ENCODE measurements at regions not wholly inside any gene's neighbourhood (a gene's known extent, or its start where the extent isn't known, plus 50 kb on each side); places are given as distances from the start of the nearest gene placed in this dataset.

DNA sequence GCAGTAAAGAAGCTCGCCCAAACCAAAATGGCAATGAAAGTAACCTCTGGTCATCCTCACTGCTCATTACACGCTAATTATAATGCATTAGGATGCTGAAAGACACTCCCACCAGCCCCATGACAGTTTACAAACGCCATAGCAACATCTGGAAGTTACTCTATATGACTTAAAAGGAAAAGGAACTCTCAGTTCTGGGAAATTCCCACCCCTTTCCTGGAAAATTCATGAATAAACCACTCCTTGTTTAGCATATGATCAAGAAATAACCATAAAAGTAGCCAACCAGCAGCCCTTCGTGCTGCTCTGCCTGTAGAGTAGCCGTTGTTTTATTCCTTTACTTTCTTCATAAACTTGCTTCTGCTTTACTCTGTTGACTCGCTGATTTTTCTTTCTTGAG, 164.6 kb downstream of the SMAD6 start:
- dilution Hi-C loops (cut with MboI; ENCODE audit: extremely low pct_ligation_motif_present, low sequenced_read_pairs) = no loop called here
- Histone ChIP-seq H3K9ac (ENCODE audit: control insufficient read depth, extremely low read depth, insufficient read depth, low read length) (no peak overlapping the region), H4K20me1 (ENCODE audit: control insufficient read depth, extremely low read depth, insufficient read depth, low read length) (no peaks in the 10 kb centered on the region), H3K27ac (ENCODE audit: control insufficient read depth, insufficient read depth, low read length) (no peak overlapping the region), H3K4me1 (ENCODE audit: control insufficient read depth, extremely low read depth, insufficient read depth, low read length) (peaks cover 8% of the 10 kb centered on the region), H3K79me2 (ENCODE audit: control insufficient read depth, insufficient read depth, low read length) (no peaks in the 10 kb centered on the region), H2AFZ (ENCODE audit: control insufficient read depth, low read length) (no peak overlapping the region), H3K36me3 (ENCODE audit: control insufficient read depth in 2 of 2, extremely low read depth in 1 of 2, insufficient read depth in 2 of 2, low read length in 2 of 2) (no peaks in the 10 kb centered on the region), H3K4me2 (ENCODE audit: control insufficient read depth, extremely low read depth, insufficient read depth, low read depth, low read length) (no peak overlapping the region), H3K4me3 (ENCODE audit: control insufficient read depth in 2 of 3, extremely low read depth in 1 of 3, insufficient read depth in 2 of 3, low read depth in 1 of 3, low read length in 3 of 3) (no peak overlapping the region), H3K9me1 (ENCODE audit: control insufficient read depth, extremely low read depth, insufficient read depth, low read length) (no peaks in the 10 kb centered on the region), H3K9me3 (ENCODE audit: control insufficient read depth, low read depth, low read length) (no peaks in the 10 kb centered on the region), H3K27me3 (ENCODE audit: control insufficient read depth, extremely low read depth, insufficient read depth, low read length) (no peaks in the 10 kb centered on the region)
- no peak for DNase-seq (ENCODE audit: low read depth, low spot score)
- FAIRE-seq = no peak
- TF ChIP-seq, protein P1, sequence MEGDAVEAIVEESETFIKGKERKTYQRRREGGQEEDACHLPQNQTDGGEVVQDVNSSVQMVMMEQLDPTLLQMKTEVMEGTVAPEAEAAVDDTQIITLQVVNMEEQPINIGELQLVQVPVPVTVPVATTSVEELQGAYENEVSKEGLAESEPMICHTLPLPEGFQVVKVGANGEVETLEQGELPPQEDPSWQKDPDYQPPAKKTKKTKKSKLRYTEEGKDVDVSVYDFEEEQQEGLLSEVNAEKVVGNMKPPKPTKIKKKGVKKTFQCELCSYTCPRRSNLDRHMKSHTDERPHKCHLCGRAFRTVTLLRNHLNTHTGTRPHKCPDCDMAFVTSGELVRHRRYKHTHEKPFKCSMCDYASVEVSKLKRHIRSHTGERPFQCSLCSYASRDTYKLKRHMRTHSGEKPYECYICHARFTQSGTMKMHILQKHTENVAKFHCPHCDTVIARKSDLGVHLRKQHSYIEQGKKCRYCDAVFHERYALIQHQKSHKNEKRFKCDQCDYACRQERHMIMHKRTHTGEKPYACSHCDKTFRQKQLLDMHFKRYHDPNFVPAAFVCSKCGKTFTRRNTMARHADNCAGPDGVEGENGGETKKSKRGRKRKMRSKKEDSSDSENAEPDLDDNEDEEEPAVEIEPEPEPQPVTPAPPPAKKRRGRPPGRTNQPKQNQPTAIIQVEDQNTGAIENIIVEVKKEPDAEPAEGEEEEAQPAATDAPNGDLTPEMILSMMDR (optimal IDR thresholded peaks at IDR 0.05 in 1 of 3, IDR thresholded peaks at IDR 0.05 in 1 of 3, conservative IDR thresholded peaks at IDR 0.05 in 1 of 3; ENCODE audit: extremely low read depth in 1 of 3, insufficient read depth in 2 of 3, low read length in 3 of 3) = no peak
- TF ChIP-seq EZH2 (IDR thresholded peaks at IDR 0.05; ENCODE audit: low read length) = no peak

DNA sequence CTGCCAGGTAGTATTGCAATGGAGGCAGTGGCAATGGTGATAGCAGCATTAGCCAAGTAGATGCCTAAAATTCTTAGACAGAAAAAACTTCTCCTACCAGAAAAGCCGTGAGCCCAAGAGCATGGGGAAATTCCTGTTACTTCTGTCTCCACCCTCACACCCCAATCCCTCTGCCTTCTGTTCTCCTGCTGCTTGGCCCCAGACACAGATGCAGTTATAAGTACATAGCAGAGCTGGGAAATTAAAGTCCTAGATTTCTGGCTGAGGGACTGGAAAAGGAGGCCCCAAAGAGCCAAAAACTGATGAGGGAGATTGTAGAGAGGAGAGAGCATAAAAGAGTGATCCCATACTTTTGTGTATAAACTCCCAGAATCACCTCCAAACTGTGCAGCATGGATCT, 166.9 kb downstream of the SMAD6 start:
- Histone ChIP-seq H3K9me3 (ENCODE audit: control insufficient read depth, low read depth, low read length) (no peaks in the 10 kb centered on the region), H3K79me2 (ENCODE audit: control insufficient read depth, insufficient read depth, low read length) (no peaks in the 10 kb centered on the region), H3K36me3 (ENCODE audit: control insufficient read depth in 2 of 2, extremely low read depth in 1 of 2, insufficient read depth in 2 of 2, low read length in 2 of 2) (no peaks in the 10 kb centered on the region), H3K27me3 (ENCODE audit: control insufficient read depth, extremely low read depth, insufficient read depth, low read length) (no peaks in the 10 kb centered on the region), H3K4me3 (ENCODE audit: control insufficient read depth in 2 of 3, extremely low read depth in 1 of 3, insufficient read depth in 2 of 3, low read depth in 1 of 3, low read length in 3 of 3) (no peak overlapping the region), H3K9ac (ENCODE audit: control insufficient read depth, extremely low read depth, insufficient read depth, low read length) (no peak overlapping the region), H3K4me2 (ENCODE audit: control insufficient read depth, extremely low read depth, insufficient read depth, low read depth, low read length) (no peak overlapping the region), H2AFZ (ENCODE audit: control insufficient read depth, low read length) (no peak overlapping the region), H3K27ac (ENCODE audit: control insufficient read depth, insufficient read depth, low read length) (no peak overlapping the region), H4K20me1 (ENCODE audit: control insufficient read depth, extremely low read depth, insufficient read depth, low read length) (no peaks in the 10 kb centered on the region), H3K4me1 (ENCODE audit: control insufficient read depth, extremely low read depth, insufficient read depth, low read length) (no peaks in the 10 kb centered on the region), H3K9me1 (ENCODE audit: control insufficient read depth, extremely low read depth, insufficient read depth, low read length) (no peaks in the 10 kb centered on the region)
- DNase-seq (ENCODE audit: low read depth, low spot score) (no peak), FAIRE-seq (no peak)
- dilution Hi-C loops (cut with MboI; ENCODE audit: extremely low pct_ligation_motif_present, low sequenced_read_pairs) = no loop called here
- TF ChIP-seq EZH2 (IDR thresholded peaks at IDR 0.05; ENCODE audit: low read length) = no peak
- TF ChIP-seq, protein P1 (optimal IDR thresholded peaks at IDR 0.05 in 1 of 3, IDR thresholded peaks at IDR 0.05 in 1 of 3, conservative IDR thresholded peaks at IDR 0.05 in 1 of 3; ENCODE audit: extremely low read depth in 1 of 3, insufficient read depth in 2 of 3, low read length in 3 of 3) = no peak
